A549 (cell line): ENCODE measurements at regions not wholly inside any gene's neighbourhood (a gene's known extent, or its start where the extent isn't known, plus 50 kb on each side); places are given as distances from the start of the nearest gene placed in this dataset.

Source experiments
- ATAC-seq, 2 experiments: fragments of 200-7000 bp in 1 of 2; fragments of >200 bp in 1 of 2; cut with Nextera tagmentation in 1 of 2; cut with Tn5 transposase in 1 of 2; 3 replicates each; pipeline versions ENCODE4 v1.8.0 to v1.9.1; 2018 to 2020; ENCODE audit warnings: mild to moderate bottlenecking in 1 of 2, moderate library complexity in 1 of 2
- CTCF ChIA-PET: fragments of 300-600 bp; sonication (Branson Sonifier 250); formaldehyde crosslinking; extraction: SDS; loops from one replicate; lab custom pipeline; 2021; ENCODE audit warnings: antibody characterized with exemption, inconsistent platforms; lab: Yijun Ruan, JAX
- POLR2A ChIA-PET: fragments of 350-600 bp; formaldehyde crosslinking; extraction: SDS; loops from one replicate; lab custom pipeline; 2021; ENCODE audit warnings: antibody characterized with exemption, inconsistent platforms; lab: Yijun Ruan, JAX
- DNase-seq, 2 experiments: peaks; one replicate each; pipeline versions ENCODE4 v3.0.0 to v3.0.0-alpha.2; 2011 to 2016; ENCODE audit warnings: low read depth in 1 of 2, low spot score in 1 of 2
- FAIRE-seq: peaks from 2 replicates; lab custom pipeline; 2011; peaks lifted over from hg19 to GRCh38; lab: Jason Lieb, UNC
- H3K27ac ChIP-seq, 2 experiments: fragments of >200 bp; sonication (Bioruptor Twin); formaldehyde crosslinking; 3 replicates each; pipeline ENCODE4 v1.5.1; 2016 to 2017
- H3K4me1 ChIP-seq: fragments of >200 bp; sonication (Bioruptor Twin); formaldehyde crosslinking; 3 replicates; pipeline ENCODE4 v1.6.1; 2016
- H3K4me2 ChIP-seq: fragments of >200 bp; sonication (Bioruptor Twin); formaldehyde crosslinking; 3 replicates; pipeline ENCODE4 v1.6.1; 2016
- H3K4me3 ChIP-seq: fragments of >200 bp; sonication (Bioruptor Twin); formaldehyde crosslinking; 3 replicates; pipeline ENCODE4 v1.5.1; 2016
- H3K9me3 ChIP-seq: fragments of >200 bp; sonication (Bioruptor Twin); formaldehyde crosslinking; 3 replicates; pipeline ENCODE4 v1.6.1; 2016
- CBX2 ChIP-seq: fragments of 200-600 bp; sonication (generic); IDR thresholded peaks from 2 replicates; pipeline ENCODE4 v1.6.1; 2016; ENCODE audit warnings: low read depth, mild to moderate bottlenecking, borderline replicate concordance
- CHD4 ChIP-seq: fragments of 200-600 bp; sonication (generic); IDR thresholded peaks from 2 replicates; pipeline ENCODE4 v1.6.1; 2016; ENCODE audit warnings: antibody characterized with exemption, mild to moderate bottlenecking, borderline replicate concordance
- EHMT2 ChIP-seq: fragments of 200-600 bp; sonication (generic); IDR thresholded peaks from 2 replicates; pipeline ENCODE4 v1.6.1; 2016; ENCODE audit warnings: antibody characterized with exemption, low read depth, mild to moderate bottlenecking, moderate library complexity
- FOSL2 ChIP-seq, 2 experiments: fragments of 450-650 bp in 1 of 2; fragments of >200 bp in 1 of 2; sonication (Bioruptor Twin) in 1 of 2; formaldehyde crosslinking; IDR thresholded peaks; 2 replicates each; pipeline versions ENCODE4 v1.5.0 to v1.6.1; 2016 to 2020; ENCODE audit warnings: mild to moderate bottlenecking in 1 of 2, moderate library complexity in 1 of 2
- MAZ ChIP-seq: fragments of 150-350 bp; IDR thresholded peaks from 2 replicates; pipeline ENCODE4 v1.6.1; 2014; ENCODE audit warnings: antibody characterized with exemption, low read depth, low read length, borderline replicate concordance
- NPAS2 ChIP-seq: fragments of 250-450 bp; sonication (Bioruptor Pico); IDR thresholded peaks from 2 replicates; pipeline ENCODE4 v1.8.0; 2022; ENCODE audit warnings: mild to moderate bottlenecking, moderate library complexity, borderline replicate concordance
- POLR2AphosphoS2 ChIP-seq: conservative IDR thresholded peaks from 2 replicates; pipeline ENCODE4 v1.6.1; 2012; ENCODE audit warnings: low read length, improper control_type of control experiment, inconsistent platforms
- RARB ChIP-seq: fragments of 250-450 bp; sonication (Bioruptor Pico); IDR thresholded peaks from 2 replicates; pipeline ENCODE4 v1.8.0; 2021; ENCODE audit warnings: mild to moderate bottlenecking, moderate library complexity
- REST ChIP-seq: fragments of 200-600 bp; sonication (generic); IDR thresholded peaks from 2 replicates; pipeline ENCODE4 v1.6.1; 2016; ENCODE audit warnings: antibody characterized with exemption, mild to moderate bottlenecking, moderate library complexity
- RFX5 ChIP-seq: fragments of 450-650 bp; IDR thresholded peaks from 2 replicates; pipeline ENCODE4 v1.7.1; 2014; ENCODE audit warnings: antibody characterized with exemption, mild to moderate bottlenecking, moderate library complexity
- SMC3 ChIP-seq: fragments of >200 bp; sonication (Bioruptor Twin); formaldehyde crosslinking; IDR thresholded peaks from 3 replicates; pipeline ENCODE4 v1.6.1; 2018; ENCODE audit warnings: inconsistent platforms
- TP53 ChIP-seq: fragments of 250-450 bp; sonication (Bioruptor Pico); IDR thresholded peaks from 2 replicates; pipeline ENCODE4 v1.5.0; 2021; ENCODE audit warnings: mild to moderate bottlenecking, moderate library complexity
- ZFP36 ChIP-seq: fragments of 450-650 bp; IDR thresholded peaks from 2 replicates; pipeline ENCODE4 v1.6.1; 2014; ENCODE audit warnings: borderline replicate concordance; ENCODE audit not compliant: partially characterized antibody
- WGBS: methylation state at CpG from one replicate; pipeline ENCODE4 v1.1.6; 2017; ENCODE audit errors: missing lambda C conversion rate; 5-methylcytosine and 5-hydroxymethylcytosine counted together
- TF ChIP-seq, protein P1 (sequence below): fragments of 250-450 bp; sonication (Bioruptor Pico); IDR thresholded peaks from 2 replicates; pipeline ENCODE4 v1.5.0; 2021; ENCODE audit warnings: mild to moderate bottlenecking, moderate library complexity, borderline replicate concordance
- TF ChIP-seq, protein P2 (sequence below): fragments of >200 bp; sonication (Bioruptor Twin); formaldehyde crosslinking; IDR thresholded peaks from 3 replicates; pipeline ENCODE4 v1.6.1; 2016

DNA sequence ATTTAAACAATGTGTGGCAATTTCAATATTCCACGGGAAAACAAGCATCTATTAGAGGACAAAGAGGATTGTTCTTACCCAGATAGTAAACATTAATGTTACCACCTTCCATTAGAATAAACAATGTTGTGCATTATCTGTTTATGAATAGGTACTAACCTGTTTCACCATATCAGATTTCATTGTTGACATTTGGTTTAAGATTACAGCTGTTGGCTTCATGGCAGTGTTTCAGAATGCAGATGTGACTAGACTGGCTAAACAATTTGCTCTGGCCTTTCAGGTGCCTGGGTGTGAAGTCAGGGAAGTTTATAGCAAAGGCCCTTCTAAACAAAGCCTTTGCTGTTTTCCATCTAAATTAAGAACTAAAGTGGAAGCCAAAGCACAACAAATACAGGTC is 464.7 kb upstream of the FAM47C start (continued):
- no peak for TF ChIP-seq RARB (CRISPR knock-in tag)
- no peak for TF ChIP-seq RFX5
- no peak for TF ChIP-seq POLR2AphosphoS2

DNA sequence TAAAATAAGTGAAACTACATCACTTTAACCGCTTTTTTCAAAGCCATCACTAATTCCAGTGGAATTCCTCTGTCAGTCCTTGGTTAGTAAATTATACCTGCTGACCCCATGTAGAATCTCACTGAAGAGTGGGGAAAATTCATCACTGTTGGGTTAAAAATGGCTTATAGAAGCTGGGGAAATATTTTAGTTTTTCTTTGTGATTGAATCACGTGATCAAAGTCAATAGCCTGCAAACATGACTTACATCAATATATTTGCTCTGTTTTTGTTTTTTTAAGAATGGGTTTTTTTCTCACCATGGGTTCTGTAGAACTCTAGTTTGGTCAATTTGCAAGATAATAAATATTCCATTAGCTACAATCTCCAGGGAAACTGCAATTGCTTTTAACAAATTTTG is 445.2 kb upstream of the FAM47C start:
- Histone ChIP-seq H3K4me1 (no peaks in the 10 kb centered on the region), H3K4me3 (no peak overlapping the region), H3K4me2 (no peak overlapping the region), H3K27ac (no peak overlapping the region), H3K9me3 (no peaks in the 10 kb centered on the region)
- POLR2A ChIA-PET, result no interaction called here
- TF ChIP-seq EHMT2 (no peak), RARB (CRISPR knock-in tag) (no peak), MAZ (no peak), ZFP36 (no peak), NPAS2 (CRISPR knock-in tag) (no peak), SMC3 (no peak), TP53 (no peak), REST (no peak), CBX2 (no peak), CHD4 (no peak)
- TF ChIP-seq, protein P1, sequence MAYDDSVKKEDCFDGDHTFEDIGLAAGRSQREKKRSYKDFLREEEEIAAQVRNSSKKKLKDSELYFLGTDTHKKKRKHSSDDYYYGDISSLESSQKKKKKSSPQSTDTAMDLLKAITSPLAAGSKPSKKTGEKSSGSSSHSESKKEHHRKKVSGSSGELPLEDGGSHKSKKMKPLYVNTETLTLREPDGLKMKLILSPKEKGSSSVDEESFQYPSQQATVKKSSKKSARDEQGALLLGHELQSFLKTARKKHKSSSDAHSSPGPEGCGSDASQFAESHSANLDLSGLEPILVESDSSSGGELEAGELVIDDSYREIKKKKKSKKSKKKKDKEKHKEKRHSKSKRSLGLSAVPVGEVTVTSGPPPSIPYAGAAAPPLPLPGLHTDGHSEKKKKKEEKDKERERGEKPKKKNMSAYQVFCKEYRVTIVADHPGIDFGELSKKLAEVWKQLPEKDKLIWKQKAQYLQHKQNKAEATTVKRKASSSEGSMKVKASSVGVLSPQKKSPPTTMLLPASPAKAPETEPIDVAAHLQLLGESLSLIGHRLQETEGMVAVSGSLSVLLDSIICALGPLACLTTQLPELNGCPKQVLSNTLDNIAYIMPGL (CRISPR knock-in tag), result no peak
- CTCF ChIA-PET, result no interaction called here
- 3% methylated on average over 2 of the region's 2 CpGs for WGBS
- no peak for FAIRE-seq
- no peak for ATAC-seq
- no peak for DNase-seq

- Histone ChIP-seq H3K4me1 (no peaks in the 10 kb centered on the region), H3K4me2 (no peak overlapping the region), H3K9me3 (no peaks in the 10 kb centered on the region), H3K4me3 (no peak overlapping the region), H3K27ac (no peak overlapping the region)
- ChIA-PET POLR2A (no interaction called here), CTCF (no interaction called here)
- TF ChIP-seq FOSL2 (IDR thresholded peaks at IDR 0.05) (no peak), FOSL2 (CRISPR knock-in tag; IDR thresholded peaks at IDR 0.05) (no peak)
- TF ChIP-seq, protein P2, sequence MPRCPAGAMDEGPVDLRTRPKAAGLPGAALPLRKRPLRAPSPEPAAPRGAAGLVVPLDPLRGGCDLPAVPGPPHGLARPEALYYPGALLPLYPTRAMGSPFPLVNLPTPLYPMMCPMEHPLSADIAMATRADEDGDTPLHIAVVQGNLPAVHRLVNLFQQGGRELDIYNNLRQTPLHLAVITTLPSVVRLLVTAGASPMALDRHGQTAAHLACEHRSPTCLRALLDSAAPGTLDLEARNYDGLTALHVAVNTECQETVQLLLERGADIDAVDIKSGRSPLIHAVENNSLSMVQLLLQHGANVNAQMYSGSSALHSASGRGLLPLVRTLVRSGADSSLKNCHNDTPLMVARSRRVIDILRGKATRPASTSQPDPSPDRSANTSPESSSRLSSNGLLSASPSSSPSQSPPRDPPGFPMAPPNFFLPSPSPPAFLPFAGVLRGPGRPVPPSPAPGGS, result no peak
- WGBS, result 0% methylated on average over 1 of the region's 1 CpG
- no peak for DNase-seq
- no peak for ATAC-seq
- no peak for FAIRE-seq
Measured at GRCh38 chrX:36568946-36569345, 439.2 kb upstream of the FAM47C start.
